HG02840 (cell line): ENCODE measurements at regions not wholly inside any gene's neighbourhood (a gene's known extent, or its start where the extent isn't known, plus 50 kb on each side); places are given as distances from the start of the nearest gene placed in this dataset.

Experiments
- ATAC-seq: cut with Tn5 transposase; IDR thresholded peaks from one replicate; pipeline ENCODE4 v1.9.1; 2021; ENCODE audit warnings: mild to moderate bottlenecking, moderate library complexity, moderate number of reproducible peaks; ENCODE audit not compliant: unreplicated experiment, low FRiP score

DNA sequence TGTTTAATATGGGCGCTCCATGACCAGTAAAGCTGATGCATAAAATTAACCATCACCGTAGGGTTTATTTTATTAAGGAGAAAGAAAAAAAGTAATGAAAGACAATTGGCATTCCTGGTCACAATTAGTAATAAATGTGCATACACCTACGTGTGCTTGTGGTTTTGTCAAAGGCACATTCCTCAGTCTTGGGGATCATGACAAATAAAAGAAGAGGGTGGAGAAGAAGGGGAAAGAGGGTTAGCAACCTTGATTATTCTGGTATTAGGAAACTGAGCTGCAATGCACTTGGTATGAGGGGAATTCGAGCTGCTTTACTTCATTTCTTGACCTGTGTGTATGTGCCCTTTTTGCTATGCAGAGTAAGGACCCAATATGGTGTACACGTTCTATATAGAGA, 1798.3 kb upstream of the PCDH7 start:
- no peak for ATAC-seq

DNA sequence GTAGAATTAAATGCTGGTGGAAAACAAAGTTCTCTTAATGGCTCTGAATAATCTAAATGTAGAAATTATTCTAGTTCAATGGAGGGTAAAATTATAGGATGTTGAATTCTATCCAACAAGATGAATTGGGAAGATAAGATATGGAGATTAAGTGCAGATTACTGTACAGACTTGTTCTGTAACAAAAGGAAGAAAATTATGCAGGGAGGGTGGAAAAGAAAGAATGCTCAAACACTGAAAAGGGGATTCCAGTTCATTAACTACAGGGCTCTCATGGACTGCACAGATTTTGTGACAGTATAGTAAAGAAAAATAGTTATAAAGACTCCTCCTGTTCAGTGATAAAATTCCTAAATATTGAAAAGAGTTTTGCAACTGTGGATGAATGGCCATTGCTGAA, 1794.0 kb upstream of the PCDH7 start:
- no peak for ATAC-seq

DNA sequence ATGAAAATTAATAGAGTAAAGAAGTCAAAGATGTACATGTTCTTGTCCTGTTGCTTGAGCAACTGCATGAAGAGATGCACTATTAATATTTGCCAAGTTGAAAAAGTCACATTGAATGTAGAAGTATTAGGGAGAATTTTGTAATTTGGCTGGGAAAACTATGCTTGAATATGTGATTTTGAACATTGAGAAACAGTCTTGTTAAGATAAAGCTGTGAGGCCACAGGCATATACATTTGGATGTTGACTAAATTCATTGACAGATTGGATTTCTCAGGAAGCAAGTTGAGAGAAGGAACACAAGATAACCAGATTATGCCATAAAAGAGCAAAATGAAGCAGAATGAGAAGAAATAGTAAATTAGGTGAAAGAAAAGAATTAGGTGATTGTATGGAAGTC, 1777.5 kb upstream of the PCDH7 start:
- no peak for ATAC-seq

DNA sequence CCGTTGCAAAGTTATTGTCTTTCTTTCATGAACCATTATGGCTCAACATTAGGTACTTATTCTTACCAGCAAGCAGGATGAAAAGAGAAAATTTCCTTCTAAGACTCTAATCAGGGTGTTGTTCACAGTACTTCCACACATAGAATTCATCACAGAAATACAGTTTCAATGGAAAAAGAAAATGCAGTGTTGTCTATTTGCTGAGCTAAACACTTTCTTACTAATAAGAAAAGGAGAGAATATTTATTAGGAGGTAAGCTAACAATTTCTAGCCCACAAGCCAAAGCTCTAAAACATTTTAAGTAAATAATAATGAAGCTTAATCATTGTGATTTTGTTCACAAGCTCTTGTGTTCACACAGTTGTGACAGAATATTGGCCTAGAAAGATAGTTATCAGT, 1772.8 kb upstream of the PCDH7 start:
- ATAC-seq: no peak

DNA sequence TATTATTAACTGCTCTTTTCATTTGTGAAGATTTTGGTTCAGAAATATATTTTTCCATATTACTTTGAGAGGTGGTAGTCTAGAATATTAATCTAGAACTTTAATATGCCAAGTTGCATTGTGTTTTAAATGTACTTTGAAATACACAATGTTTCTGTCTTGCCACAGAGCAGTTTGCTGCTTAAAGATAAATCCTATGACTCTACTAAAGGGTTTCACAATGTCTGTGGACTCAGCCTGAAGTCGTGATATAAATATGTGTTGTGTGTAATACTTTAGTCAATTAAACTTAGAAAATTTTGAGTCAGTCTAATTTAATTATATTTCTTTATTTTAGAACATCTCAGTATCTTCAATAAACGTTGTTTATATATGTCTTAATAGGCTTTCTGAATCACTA, 1771.7 kb upstream of the PCDH7 start:
- no peak for ATAC-seq

DNA sequence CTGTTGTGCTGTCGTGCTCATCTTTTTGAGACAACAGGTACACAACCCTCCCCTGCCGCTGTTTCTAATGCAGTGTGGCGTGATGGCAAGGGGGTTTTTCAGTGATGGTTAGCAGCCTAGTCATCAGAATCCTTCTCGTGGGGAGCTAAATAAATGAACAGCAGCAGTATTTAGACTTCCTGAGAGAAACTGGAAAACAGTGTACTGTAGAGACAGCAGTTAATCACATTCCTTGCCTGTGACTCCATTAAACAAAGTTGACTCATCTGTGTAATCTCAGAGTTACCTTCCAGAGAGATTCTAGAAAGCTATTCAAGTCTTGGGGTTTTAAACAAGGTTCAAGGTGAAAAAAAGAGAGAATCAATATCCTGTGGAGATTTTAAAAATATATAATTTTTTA, 1753.2 kb upstream of the PCDH7 start:
- no peak for ATAC-seq

DNA sequence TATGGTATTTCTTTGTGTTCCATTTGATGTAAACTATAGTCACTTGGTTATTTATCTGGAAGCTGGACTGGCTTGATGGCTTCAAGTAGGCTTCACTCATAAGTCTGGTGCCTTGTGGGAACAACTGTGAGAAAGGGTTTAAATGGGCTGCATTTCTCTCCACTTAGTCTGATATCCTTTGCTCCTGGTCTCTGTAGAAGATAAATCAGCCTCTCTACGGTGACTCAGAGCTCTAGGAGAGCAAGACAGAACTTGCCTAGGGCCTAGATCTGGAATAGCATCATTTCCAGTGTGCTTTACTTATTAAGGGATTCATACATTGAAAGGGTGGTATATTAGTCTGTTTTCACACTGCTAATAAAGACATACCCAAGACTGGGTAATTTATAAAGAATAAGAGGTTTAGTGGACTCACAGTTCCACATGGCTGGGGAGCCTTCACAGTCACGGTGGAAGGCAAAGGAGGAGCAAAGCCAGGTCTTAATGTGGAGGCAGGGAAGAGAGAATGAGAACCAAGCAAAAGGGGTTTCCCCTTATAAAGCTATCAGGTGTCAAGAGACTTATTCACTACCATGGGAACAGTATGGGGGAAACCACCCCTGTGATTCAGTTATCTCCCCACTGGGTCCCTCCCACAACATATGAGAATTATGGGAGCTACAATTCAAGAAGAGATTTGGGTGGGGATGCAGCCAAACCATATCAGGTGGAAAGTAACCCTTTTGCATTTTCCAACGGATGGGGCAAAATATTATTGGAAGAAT, 1746.4 kb upstream of the PCDH7 start:
- no peak for ATAC-seq

DNA sequence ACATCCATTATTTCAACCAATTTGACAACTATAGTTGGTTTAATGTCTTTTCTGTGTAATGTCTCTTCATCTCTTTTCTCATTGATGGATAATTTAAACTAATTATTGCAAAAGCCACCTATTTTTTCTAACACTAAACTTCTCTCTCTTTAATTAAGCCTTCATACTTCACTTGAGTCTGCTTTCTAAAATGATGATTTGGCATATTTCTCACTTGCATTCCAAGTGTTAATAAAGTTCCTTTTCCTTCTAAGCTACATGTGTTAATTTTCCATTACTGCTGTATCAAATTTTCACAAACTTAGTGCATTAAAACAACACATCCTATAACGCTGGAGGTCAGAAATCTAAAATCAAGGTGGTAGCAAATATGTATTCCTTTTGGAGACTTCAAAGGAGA, 1743.8 kb upstream of the PCDH7 start:
- no peak for ATAC-seq

DNA sequence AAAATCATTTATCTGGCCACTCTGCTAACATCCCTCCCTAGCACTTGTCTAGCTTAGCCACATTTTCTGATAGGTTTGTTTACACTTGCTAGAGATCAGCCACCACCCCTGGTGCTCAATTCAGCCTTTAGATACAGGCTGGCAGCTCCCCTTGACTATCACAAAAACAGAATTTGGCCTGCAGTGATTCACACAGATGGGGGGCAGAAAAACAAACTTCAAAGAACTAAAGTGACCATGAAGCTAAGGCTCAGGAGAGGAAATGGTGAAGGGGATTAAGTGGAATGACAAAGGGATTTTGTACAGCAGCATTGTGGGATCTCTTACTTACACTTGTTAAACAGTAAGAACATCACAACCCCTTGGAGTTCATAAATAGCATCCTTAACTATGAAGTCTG, 1718.0 kb upstream of the PCDH7 start:
- ATAC-seq: no peak

DNA sequence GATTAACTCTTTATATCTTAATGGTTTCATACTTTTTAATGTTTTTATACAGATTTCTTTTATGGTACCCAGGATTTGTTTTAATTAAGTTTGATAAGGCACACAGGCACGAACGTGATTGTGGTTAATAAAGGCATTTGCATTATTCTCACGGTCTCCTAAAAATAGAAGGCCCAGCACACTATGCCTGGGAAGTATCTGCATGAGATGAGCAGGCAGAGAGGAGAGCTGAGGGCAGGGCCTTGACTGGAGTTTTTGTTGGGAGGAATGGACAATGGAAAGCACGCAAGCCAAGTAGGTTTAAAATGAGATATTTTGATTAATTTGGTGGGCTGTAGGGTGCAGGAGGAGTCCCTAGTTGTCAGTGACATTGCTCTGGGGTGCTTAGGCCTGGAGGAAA, 1714.3 kb upstream of the PCDH7 start:
- ATAC-seq: no peak

DNA sequence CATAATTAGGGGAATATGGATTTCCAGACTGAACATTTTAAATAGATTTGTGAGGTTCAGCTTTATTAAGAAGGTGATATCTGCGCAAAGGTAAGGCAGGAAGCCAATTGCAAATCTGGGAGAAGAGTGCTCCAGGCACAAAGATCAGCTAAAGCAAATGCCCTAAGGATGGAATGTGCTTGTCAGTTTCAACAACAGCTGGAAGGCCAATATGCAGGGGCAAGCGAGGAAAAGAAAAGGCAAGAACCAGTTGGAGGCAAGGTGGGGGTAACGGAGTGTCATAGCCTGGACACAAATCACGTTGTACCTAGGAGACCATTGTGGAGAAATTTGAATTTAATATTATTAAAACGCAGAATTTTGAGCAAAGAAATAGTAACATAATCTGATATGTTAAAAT, 1710.3 kb upstream of the PCDH7 start:
- no peak for ATAC-seq

DNA sequence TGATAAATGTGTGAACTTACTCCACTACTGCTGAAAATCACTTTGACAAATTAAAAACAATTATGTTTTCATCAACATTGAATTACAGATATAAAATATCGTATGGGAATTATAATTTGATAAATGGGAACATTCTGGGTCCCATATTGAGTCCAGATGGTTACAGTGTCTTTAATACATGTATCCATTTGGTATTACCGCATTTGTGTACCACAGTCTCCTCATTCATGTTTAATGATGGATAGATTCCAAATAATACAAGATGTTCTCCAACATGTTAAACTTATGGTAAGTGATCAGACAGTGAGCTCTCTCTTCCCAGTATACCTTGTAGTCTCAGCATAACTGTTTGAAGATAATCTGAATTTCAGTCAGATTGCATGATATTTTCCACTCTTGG, 1706.8 kb upstream of the PCDH7 start:
- no peak for ATAC-seq

DNA sequence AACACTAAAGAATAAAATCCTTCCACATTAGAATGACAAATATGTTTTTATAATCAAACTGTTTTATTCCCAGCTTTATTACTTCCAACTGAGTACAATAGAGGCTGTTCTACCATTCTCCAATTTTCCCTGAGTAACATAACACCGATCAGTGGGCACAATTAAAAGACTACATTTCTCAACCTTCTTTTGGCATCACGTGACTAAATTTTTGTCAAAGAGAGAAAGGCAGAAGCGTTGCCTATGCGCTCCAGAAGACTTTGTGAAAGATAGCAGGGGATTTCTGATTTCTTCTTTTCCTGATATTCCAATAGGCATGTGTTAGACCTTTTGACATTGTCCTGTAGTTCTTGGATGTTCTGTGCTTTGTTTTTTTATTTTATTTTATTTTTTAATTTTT, 1705.6 kb upstream of the PCDH7 start:
- no peak for ATAC-seq

DNA sequence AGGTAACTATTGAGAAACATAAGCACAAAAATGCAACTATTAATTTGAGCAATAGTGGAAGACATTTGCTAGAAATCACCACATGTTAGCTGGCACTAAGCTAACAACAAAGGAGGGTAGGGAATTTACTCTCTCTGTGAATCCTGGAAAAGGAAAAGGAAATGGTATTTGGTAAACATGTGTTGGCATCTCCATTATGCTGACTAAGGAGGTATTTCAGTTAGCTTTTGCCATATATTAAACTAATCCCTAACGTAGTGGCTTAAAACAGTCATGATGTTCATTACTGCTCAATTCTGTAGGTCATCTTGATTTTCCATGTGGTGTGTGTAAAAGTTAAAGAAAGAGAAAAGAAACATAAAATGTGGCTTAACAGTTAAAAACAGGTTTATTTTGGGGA, 1686.5 kb upstream of the PCDH7 start:
- no peak for ATAC-seq

DNA sequence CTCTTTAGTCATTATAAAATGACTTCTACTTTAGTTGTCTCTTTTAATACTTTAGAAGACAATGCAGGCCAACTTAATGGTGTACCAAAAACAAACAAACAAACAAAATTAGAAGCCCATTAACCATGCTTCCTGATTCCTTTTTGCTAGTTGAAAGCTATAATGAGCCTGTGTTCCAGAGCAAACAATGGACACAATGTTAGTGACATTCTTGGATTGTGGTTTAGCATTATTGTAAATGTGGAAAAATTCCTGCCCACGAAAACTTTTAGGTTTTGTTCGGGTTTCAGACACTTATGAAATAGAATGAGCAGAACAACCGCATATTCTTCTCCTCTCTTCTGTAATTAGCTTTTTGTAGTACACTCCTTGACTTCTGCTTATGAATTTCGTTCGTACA, 1682.7 kb upstream of the PCDH7 start:
- ATAC-seq: no peak

DNA sequence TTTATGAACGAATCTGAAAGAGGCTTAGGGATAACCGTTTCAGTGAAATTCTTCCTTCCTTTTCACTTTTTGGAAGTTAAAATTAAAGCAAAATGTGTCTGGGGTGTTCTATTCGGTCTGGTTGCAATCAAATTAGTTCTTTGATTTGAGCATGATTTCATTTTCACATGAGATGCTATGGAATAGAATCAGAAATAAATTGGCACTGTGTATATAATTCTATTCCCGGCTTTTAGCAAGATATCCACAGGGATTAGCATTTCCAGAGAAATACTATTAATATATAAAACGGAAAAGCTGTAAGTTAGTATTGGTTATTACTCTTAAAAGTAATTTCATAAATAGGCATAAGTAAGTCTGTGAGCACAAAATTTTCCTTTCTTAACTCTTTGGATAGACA, 1676.8 kb upstream of the PCDH7 start:
- no peak for ATAC-seq

DNA sequence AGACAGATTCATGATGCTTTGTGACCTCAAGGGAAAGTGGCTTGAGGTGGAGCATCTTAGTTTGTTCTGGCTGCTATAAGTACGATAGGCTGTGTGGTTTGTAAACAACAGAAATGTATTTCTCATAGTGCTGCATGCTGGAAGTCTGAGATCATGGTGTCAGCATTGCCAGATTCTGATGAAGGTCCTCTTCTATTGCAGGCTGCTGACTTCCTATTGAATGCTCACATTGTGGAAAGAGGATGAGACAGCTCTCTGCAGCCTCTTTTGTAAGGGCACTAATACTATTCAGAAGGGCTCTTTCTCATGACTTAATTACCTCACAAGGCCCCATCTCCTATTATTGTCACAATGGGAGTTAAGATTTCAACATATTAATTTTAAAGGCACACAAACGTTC, 1674.0 kb upstream of the PCDH7 start:
- no peak for ATAC-seq

DNA sequence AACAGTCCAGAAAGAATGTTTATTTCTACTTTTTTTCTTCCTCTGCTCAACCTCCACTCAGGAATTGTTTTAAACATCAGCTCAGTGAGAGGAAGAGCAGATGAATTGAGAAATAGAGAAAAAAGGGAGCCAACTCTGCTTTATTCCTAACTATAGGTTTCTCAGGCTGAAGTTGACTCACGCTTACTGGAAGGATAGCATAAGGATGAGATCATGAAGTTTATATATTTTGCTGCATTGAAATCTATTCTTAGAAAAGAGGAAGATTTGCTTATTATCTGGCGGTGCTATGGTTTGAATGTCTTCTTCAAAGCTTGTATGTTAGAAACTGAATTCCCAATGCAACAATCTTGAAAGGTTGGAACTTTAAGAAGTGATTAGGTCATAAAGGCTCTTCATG, 1673.4 kb upstream of the PCDH7 start:
- ATAC-seq: no peak

DNA sequence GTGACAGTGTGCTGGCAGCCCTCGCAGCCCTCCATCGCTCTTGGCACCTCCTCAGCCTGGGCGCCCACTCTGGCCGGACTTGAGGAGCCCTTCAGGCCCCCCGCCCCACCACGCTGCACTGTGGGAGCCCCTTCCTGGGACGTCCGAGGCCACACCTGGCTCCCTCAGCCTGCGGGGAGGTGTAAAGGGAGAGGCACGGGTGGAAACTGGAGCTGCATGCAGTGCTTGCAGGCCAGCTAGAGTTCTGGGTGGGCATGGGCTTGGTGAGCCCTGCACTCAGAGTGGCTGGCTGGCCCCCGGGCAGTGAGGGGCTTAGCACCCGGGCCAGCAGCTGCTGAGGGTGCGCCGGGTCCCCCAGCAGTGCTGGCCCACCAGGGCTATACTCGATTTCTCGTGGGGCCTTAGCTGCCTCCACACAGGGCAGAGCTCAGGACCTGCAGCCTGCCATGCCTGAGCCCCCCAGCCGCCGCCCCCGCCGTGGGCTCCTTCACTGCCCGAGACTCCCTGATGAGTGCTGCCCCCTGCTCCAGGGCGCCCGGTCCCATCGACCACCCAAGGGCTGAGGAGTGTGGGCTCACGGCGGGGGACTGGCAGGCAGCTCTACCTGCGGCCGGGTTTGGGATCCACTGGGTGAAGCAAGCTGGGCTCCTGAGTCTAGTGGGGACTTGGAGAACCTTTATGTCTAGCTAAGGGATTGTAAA, 1672.7 kb upstream of the PCDH7 start:
- no peak for ATAC-seq

DNA sequence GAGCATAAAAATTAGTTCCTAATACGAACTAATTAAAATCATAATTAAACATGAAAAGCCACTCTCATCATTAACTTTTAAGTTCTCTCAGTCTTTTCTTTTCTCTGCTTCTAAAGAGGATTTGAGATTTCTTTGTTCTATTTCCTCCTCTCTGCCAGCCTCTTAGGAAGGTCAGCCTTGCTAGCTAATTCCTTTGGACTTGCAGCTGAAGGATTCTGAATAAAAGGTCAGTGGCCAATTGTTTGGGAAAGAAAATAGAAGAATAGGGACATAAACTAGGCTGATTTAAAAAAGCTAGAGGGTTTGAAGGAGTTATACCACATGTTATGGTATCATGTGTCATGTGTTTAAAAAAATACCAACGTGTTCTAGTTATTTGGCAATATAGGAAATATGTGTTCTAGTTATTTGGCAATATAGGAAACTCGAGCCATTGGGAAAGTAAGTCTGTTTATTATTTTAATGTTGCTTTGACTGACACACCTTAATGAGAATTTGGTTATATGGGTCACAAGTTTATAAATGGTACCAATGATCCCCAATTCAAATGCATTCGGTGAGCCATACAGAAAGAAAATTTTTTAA, 1668.7 kb upstream of the PCDH7 start:
- ATAC-seq: no peak

DNA sequence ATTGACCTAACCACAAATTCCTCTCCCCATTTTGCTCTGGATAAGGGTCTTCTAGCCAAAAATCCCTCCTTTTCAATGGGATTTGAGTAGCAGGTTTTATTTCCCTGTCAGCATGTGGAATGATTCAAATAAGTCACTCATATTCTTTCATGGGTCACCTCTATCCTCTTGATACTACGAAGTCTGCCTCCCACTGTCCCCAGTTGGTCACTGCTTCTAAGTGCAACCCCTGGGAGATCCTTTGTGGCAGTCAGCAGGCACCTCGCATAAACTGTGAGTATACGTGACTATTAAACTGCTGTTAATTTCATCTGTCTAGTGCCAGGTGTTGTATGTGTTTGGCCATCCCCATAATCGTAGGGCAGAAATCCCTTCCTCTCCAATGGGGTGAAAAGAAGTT, 1667.9 kb upstream of the PCDH7 start:
- no peak for ATAC-seq

DNA sequence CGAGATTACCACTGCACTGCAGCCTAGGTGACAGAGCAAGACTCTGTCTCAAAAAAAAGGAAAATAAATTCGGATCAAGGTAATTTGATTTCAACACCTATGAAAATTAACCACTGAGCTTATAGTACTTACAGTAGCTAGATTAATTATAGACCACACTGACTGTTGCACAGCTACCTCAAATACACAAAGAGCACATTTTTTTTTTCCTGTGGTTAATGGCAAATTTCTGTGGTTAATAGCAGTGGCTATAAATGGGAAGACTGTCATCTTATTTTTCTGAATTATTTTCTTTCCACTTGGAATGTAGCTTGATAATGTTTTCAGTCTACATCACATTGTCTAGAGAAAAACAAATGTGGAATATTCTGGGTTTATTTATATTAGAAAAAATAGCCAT, 1661.6 kb upstream of the PCDH7 start:
- ATAC-seq: no peak
